ENCODE measurements at regions not wholly inside any gene's neighbourhood (a gene's known extent, or its start where the extent isn't known, plus 50 kb on each side); places are given as distances from the start of the nearest gene placed in this dataset.

GRCh38 chr6:15966000-15966520 lies 162.8 kb upstream of the MYLIP start:
- TF ChIP-seq CTCF (conservative IDR thresholded peaks at IDR 0.05; ENCODE audit: control insufficient read depth, insufficient read depth, low read depth, low read length) = no peak
- H3K4me3 ChIP-seq (ENCODE audit: control insufficient read depth, low read depth, low read length) = no peak overlapping the region
- no peak for DNase-seq (ENCODE audit: low read depth)

GRCh38 chr6:15962449-15962764 lies 166.5 kb upstream of the MYLIP start:
- no peak overlapping the region for H3K4me3 ChIP-seq (ENCODE audit: control insufficient read depth, low read depth, low read length)
- no peak for TF ChIP-seq CTCF (conservative IDR thresholded peaks at IDR 0.05; ENCODE audit: control insufficient read depth, insufficient read depth, low read depth, low read length)
- DNase-seq (ENCODE audit: low read depth) = peak; percentile 73

- TF ChIP-seq CTCF (conservative IDR thresholded peaks at IDR 0.05; ENCODE audit: control insufficient read depth, insufficient read depth, low read depth, low read length) = no peak
- H3K4me3 ChIP-seq (ENCODE audit: control insufficient read depth, low read depth, low read length) = no peak overlapping the region
- no peak for DNase-seq (ENCODE audit: low read depth)
Observed at GRCh38 chr6:15961635-15962448, 167.0 kb upstream of the MYLIP start.

GRCh38 chr6:15960740-15961634 lies 167.9 kb upstream of the MYLIP start:
- no peak for DNase-seq (ENCODE audit: low read depth)
- no peak for TF ChIP-seq CTCF (conservative IDR thresholded peaks at IDR 0.05; ENCODE audit: control insufficient read depth, insufficient read depth, low read depth, low read length)

GRCh38 chr6:15957655-15958169 lies 171.2 kb upstream of the MYLIP start:
- DNase-seq (ENCODE audit: low read depth) = no peak
- H3K4me3 ChIP-seq (ENCODE audit: control insufficient read depth, low read depth, low read length) = no peak overlapping the region
- TF ChIP-seq CTCF (conservative IDR thresholded peaks at IDR 0.05; ENCODE audit: control insufficient read depth, insufficient read depth, low read depth, low read length) = no peak

More at GRCh38 chr6:15960740-15961634, 167.9 kb upstream of the MYLIP start:
- no peak overlapping the region for H3K4me3 ChIP-seq (ENCODE audit: control insufficient read depth, low read depth, low read length)

GRCh38 chr6:15956205-15957106 lies 172.4 kb upstream of the MYLIP start:
- DNase-seq (ENCODE audit: low read depth) = no peak
- no peak overlapping the region for H3K4me3 ChIP-seq (ENCODE audit: control insufficient read depth, low read depth, low read length)
- no peak for TF ChIP-seq CTCF (conservative IDR thresholded peaks at IDR 0.05; ENCODE audit: control insufficient read depth, insufficient read depth, low read depth, low read length)
